ENCODE measurements at regions not wholly inside any gene's neighbourhood (a gene's known extent, or its start where the extent isn't known, plus 50 kb on each side); places are given as distances from the start of the nearest gene placed in this dataset.

- TF ChIP-seq CTCF (IDR thresholded peaks at IDR 0.05; ENCODE audit: poor library complexity) (no peak), EZH2phosphoT487 (IDR thresholded peaks at IDR 0.05; ENCODE audit: low read depth, severe bottlenecking, unreplicated experiment) (no peak)
Measured at GRCh38 chr11:33997584-33998251, 53.8 kb upstream of the CAPRIN1 start.
